Gastroesophageal sphincter (tissue), 4 donors: ENCODE measurements at regions not wholly inside any gene's neighbourhood (a gene's known extent, or its start where the extent isn't known, plus 50 kb on each side); places are given as distances from the start of the nearest gene placed in this dataset.
A peak's percentile ranks its signal among the peaks of the same experiment; 100 is the strongest.
"Not testable (repeated sequence)": the region's sequence is repeated elsewhere in the genome, so short reads cannot be mapped to it uniquely, and the experiment has no call there.

Source experiments
- ATAC-seq: fragments of 150-250 bp; one replicate; pipeline ENCODE4 v1.9.1; 2016; ENCODE audit warnings: mild to moderate bottlenecking, moderate library complexity
- H3K27ac ChIP-seq, 4 donors: fragments of 200-600 bp; sonication (generic) in 3 of 4; 1 replicate in 3 of 4; 2 replicates in 1 of 4; pipeline ENCODE4 v1.5.1; 2016 to 2019
- H3K27me3 ChIP-seq: fragments of 200-600 bp; sonication (generic); one replicate; pipeline ENCODE4 v1.5.1; 2019
- H3K36me3 ChIP-seq, 2 donors: fragments of 200-600 bp; sonication (generic); one replicate each; pipeline ENCODE4 v1.5.1; 2019; ENCODE audit warnings: control low read depth in 1 of 2
- H3K4me1 ChIP-seq, 3 donors: fragments of 200-600 bp; sonication (generic); 1 replicate in 2 of 3; 2 replicates in 1 of 3; pipeline ENCODE4 v1.5.1; 2016 to 2019; ENCODE audit warnings: control low read depth in 2 of 3
- H3K4me3 ChIP-seq, 2 donors: fragments of 200-600 bp; sonication (generic); one replicate each; pipeline ENCODE4 v1.5.1; 2019; ENCODE audit warnings: mild to moderate bottlenecking in 1 of 2, moderate library complexity in 1 of 2
- H3K9me3 ChIP-seq, 3 donors: fragments of 200-600 bp; sonication (generic); one replicate each; pipeline ENCODE4 v1.5.1; 2017 to 2019; ENCODE audit warnings: control low read depth in 2 of 3
- WGBS, 2 donors: methylation state at CpG; one replicate each; pipeline ENCODE4 v1.1.5; 2018; ENCODE audit warnings: low coverage in 1 of 2; 5-methylcytosine and 5-hydroxymethylcytosine counted together
- small RNA-seq, 4 donors: library from RNA; depleted of rRNA; stranded (forward); fragments of <200 nt; gene quantifications; one replicate each; pipeline ENCODE3, GENCODE V24; 2016

GRCh38 chr2:91686046-91686445 lies 2994.6 kb downstream of the RPIA start:
- H3K27ac ChIP-seq, H3K36me3 ChIP-seq, H3K4me1 ChIP-seq, H3K9me3 ChIP-seq, ATAC-seq: not testable (repeated sequence)
- peak overlapping the region in 1 of 2 donors; percentile 31 for H3K4me3 ChIP-seq
- peaks cover 11% of the 10 kb centered on the region for H3K27me3 ChIP-seq
- WGBS, 2 donors = no CpG with 5 or more reads among the region's 42 CpGs

Small RNAs in the stretch of these regions (small RNA-seq; reads per million reads assigned to genes)
- gene AC233266.1 (0 reads per million in 4 donors), gene RNA5SP100 (0 reads per million in 4 donors)
